AG09319 (cell line): ENCODE measurements at regions not wholly inside any gene's neighbourhood (a gene's known extent, or its start where the extent isn't known, plus 50 kb on each side); places are given as distances from the start of the nearest gene placed in this dataset.

ENCODE experiments used
- DNase-seq: peaks from one replicate; pipeline ENCODE4 v3.0.0-alpha.2; 2010; ENCODE audit warnings: low read depth; ENCODE audit errors: extremely low read depth
- TF ChIP-seq, protein P1 (sequence below): IDR thresholded peaks from 2 replicates; pipeline ENCODE4 v1.5.1; 2011; ENCODE audit warnings: low read depth, mild to moderate bottlenecking, inconsistent platforms, low read length, moderate library complexity

DNA sequence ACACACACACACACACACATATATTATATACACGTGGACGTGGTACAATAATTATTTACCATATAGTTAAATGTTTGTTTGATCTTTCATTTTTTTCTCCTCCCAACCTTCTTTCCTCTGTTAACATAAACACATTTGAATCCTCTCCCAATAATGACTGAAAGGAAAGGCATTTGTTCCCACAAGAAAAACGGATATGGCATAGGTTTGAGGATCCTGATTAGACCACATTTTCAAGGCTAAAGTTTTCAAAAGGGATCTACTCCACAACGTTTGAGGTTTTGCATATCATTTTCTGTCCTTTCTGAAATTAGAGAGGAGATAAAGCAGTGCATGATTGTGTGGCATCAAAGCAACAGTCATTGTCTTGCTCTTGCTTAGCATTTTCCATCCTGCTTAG is 1883.4 kb downstream of the STIM2 start:
- TF ChIP-seq, protein P1, sequence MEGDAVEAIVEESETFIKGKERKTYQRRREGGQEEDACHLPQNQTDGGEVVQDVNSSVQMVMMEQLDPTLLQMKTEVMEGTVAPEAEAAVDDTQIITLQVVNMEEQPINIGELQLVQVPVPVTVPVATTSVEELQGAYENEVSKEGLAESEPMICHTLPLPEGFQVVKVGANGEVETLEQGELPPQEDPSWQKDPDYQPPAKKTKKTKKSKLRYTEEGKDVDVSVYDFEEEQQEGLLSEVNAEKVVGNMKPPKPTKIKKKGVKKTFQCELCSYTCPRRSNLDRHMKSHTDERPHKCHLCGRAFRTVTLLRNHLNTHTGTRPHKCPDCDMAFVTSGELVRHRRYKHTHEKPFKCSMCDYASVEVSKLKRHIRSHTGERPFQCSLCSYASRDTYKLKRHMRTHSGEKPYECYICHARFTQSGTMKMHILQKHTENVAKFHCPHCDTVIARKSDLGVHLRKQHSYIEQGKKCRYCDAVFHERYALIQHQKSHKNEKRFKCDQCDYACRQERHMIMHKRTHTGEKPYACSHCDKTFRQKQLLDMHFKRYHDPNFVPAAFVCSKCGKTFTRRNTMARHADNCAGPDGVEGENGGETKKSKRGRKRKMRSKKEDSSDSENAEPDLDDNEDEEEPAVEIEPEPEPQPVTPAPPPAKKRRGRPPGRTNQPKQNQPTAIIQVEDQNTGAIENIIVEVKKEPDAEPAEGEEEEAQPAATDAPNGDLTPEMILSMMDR: no peak
- DNase-seq: no peak

DNA sequence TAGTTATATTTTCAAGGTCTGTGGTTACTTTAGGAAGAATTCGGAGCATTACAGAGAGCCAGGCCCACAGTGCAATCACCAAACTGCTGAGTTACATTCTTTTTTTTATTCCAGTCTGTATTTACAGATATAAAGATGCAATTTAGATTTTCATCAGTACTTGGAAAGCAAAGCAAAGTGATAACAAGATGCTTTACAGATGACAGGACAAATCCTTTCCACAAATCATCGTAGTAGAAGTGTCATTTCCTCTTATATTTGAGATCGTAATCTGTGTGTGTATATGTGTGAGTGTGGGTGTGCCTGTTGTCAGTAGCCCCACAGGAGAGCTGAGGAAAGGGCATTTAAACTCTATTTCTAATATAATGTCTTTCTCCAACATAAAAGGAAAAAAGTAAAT is 1893.7 kb downstream of the STIM2 start:
- DNase-seq: no peak

DNA sequence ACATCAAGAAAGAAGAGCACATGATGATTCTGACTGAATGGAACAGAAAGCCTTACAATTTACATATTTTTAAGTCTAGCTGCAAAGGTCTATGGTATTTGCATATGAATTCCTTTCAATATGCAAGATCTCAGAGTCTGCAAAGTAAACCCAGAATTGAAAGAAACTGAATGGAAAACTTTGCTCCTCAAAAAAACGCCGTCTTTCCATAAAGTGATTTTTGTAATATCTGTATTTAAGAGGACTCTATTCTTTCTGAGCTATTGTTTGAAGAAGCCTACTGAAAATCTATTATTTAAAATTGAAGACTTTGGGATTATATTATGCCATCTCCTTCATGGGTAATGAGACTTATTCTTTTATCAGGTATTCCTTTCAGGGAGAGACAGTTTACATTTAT is 1894.4 kb downstream of the STIM2 start:
- TF ChIP-seq, protein P1: no peak
- DNase-seq: no peak

More for the DNA sequence above, 1893.7 kb downstream of the STIM2 start:
- TF ChIP-seq, protein P1: no peak

DNA sequence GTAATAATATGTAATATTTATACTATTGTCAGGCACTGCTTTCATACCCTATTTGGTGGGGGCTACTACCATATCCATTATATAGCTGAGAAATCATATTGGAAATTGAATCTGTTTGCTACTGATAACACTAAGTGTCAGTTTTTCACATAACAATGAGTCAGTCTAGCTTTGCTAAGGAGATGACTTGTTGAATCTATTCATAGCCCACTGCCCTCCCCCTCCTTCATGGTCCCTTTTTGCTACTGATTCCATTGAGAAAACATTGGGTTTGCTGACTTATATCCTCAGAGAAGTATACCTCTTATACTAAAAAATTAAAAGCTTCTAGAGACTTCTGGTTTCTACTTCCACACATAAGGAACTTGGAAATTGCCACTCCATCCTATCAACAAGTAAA is 1898.4 kb downstream of the STIM2 start:
- DNase-seq: no peak
- TF ChIP-seq, protein P1: no peak

DNA sequence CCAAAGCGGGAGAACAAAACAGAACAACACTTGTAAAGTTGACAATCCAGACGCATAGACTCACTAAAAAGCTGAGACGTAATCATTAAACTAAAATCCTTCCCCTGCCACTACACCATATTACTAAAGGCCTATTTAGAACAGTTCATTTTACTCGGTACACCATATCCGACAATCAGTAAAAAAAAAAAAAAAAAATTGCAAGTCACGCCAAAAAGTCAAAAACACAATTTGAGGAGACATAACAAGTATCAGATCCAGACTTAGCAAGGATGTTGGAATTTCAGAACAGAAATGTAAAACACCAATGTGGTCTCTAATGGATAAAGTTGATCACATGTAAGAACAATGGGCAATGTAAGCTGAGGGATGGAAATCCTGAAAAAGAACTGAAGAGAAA is 1899.4 kb downstream of the STIM2 start:
- no peak for DNase-seq
- TF ChIP-seq, protein P1: no peak

DNA sequence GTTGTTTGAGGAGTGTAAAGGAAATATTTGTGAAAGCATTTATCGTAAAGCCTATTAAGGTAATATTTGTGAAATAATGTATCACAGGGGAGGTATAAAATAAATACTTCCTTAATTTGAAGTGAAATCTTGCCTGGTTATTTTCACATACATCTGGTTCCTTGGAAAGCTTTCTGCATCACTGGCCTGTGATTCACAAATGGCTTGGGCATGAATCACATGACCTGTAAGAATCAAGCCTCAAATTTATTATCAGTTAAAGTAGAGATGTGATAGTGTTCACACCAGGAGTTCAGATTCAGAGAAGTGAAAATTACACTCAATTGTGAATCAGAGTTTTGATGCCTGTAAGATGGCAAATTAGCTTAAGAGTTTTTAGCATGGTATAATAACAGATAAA is 1911.4 kb downstream of the STIM2 start:
- TF ChIP-seq, protein P1: no peak
- no peak for DNase-seq

DNA sequence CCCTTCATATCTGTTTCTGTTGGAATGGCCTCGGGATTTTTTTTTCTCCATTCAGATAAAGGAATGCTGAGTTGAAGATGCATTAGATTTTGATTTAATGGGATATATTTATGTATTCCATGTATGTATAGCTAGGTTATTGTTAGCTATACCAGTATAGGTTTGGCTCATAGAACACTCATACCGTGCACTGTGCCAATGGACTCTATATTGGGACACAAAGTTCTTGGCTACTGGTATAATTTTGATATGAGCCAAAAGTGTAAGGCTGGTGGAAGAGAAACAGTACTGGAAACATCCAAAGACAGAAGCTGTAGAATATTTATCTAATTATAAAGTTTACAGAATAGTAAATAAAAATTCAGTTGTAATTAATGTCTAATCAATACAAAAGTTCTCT is 1912.1 kb downstream of the STIM2 start:
- TF ChIP-seq, protein P1: no peak
- no peak for DNase-seq
